Ovary (tissue), 7 donors: ENCODE measurements at regions not wholly inside any gene's neighbourhood (a gene's known extent, or its start where the extent isn't known, plus 50 kb on each side); places are given as distances from the start of the nearest gene placed in this dataset.

ENCODE experiments used
- DNase-seq, 5 donors: peaks; one replicate each; pipeline ENCODE4 v3.0.0-alpha.2; 2019 to 2020
- H3K27ac ChIP-seq, 2 donors: fragments of 200-600 bp; one replicate each; pipeline versions ENCODE4 v1.5.1 to v1.8.0; 2019 to 2022
- H3K27me3 ChIP-seq: fragments of 200-600 bp; one replicate; pipeline ENCODE4 v1.8.0; 2022
- H3K36me3 ChIP-seq: fragments of 200-600 bp; sonication (generic); one replicate; pipeline ENCODE4 v1.5.1; 2019
- H3K4me1 ChIP-seq: one replicate; pipeline ENCODE4 v1.8.1; 2013; ENCODE audit warnings: mild to moderate bottlenecking, moderate library complexity; ENCODE audit not compliant: insufficient read depth
- H3K4me3 ChIP-seq: fragments of 200-600 bp; sonication (generic); one replicate; pipeline ENCODE4 v1.5.1; 2017
- H3K9me3 ChIP-seq, 2 donors: fragments of 200-600 bp in 1 of 2; sonication (generic) in 1 of 2; one replicate each; pipeline versions ENCODE4 v1.5.1 to v1.8.1; 2013 to 2019; ENCODE audit warnings: mild to moderate bottlenecking in 1 of 2, moderate library complexity in 1 of 2
- CTCF ChIP-seq, 3 donors: fragments of 450-650 bp in 2 of 3; fragments of 200-600 bp in 1 of 3; IDR thresholded peaks; one replicate each; pipeline versions ENCODE4 v1.5.1 to v1.8.0; 2016 to 2022; ENCODE audit warnings: antibody characterized with exemption in 3 of 3, mild to moderate bottlenecking in 1 of 3
- EP300 ChIP-seq: sonication (generic); formaldehyde crosslinking; IDR thresholded peaks from one replicate; pipeline ENCODE4 v1.6.1; 2017; ENCODE audit warnings: antibody characterized with exemption
- POLR2A ChIP-seq: fragments of 450-650 bp; IDR thresholded peaks from one replicate; pipeline ENCODE4 v1.6.1; 2017; ENCODE audit warnings: antibody characterized with exemption, mild to moderate bottlenecking, moderate library complexity
- WGBS, 3 donors: extraction: QIAGEN DNeasy Blood & Tissue Kit in 1 of 3; methylation state at CpG; one replicate each; pipeline versions ENCODE4 v1.1.5 to v1.1.7; 2013 to 2017; 5-methylcytosine and 5-hydroxymethylcytosine counted together
- intact Hi-C, 4 donors: fragments of 100-400 bp; cut with DNase I; formaldehyde crosslinking; loops; one replicate each; pipeline versions ENCODE4 v1.11.0 to v1.15.1; 2022 to 2023
- donor health status: DM: no; HTN: no; CAD: no; lungs with moderate emphysema.
- donor health status: DM: no; HTN: no; CAD: no.
- donor health status: Bipolar disorder and iron deficiency.
- donor health status: DM: no; HTN: no; CAD: no.
- donor health status: DM: yes; HTN: yes; CAD: no.

DNA sequence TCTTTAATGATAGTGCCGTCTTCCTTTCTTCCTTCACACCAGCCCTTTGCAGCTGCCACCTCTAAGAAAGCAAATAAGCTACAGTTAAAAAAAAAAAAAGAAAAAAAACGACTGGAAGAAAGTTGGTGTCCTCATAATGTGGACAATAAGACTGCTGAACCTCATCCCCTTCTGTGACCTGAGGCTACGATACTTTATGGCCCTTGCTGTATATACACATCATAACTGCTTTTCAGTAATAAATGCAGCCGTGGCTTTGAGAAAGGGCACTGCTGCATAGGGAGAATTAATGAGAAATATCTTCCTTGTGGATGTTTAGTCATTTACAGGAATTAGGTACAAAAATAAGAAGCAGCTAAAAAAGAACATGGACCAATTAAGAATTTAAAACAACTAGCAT lies 333.8 kb upstream of the ADGRL2 start:
- no peak overlapping the region for H3K27ac ChIP-seq
- no peaks in the 10 kb centered on the region for H3K9me3 ChIP-seq
- intact Hi-C loops, result no loop called here
- no peak overlapping the region for H3K4me3 ChIP-seq
- H3K27me3 ChIP-seq, result no peaks in the 10 kb centered on the region
- no peak for DNase-seq
- peaks cover 4% of the 10 kb centered on the region for H3K4me1 ChIP-seq
- WGBS, 3 donors, result 55 to 70% (median 57%) methylated on average over 4 of the region's 4 CpGs
- TF ChIP-seq CTCF (IDR thresholded peaks at IDR 0.05) (no peak), POLR2A (no peak), EP300 (no peak)
- no peaks in the 10 kb centered on the region for H3K36me3 ChIP-seq

GRCh38 chr1:81463936-81464837 lies 336.5 kb upstream of the ADGRL2 start:
- TF ChIP-seq EP300 (no peak), CTCF (IDR thresholded peaks at IDR 0.05) (no peak)
- 18 to 25% (median 19%) methylated on average over 8 of the region's 8 CpGs for WGBS, 3 donors
- peak overlapping the region in 1 of 2 donors; percentile 51 for H3K27ac ChIP-seq
- intact Hi-C loops, result no loop called here
- H3K36me3 ChIP-seq, result no peaks in the 10 kb centered on the region
- H3K4me3 ChIP-seq, result no peak overlapping the region
- H3K9me3 ChIP-seq, result no peaks in the 10 kb centered on the region
- no peak for DNase-seq
- no peaks in the 10 kb centered on the region for H3K27me3 ChIP-seq
- H3K4me1 ChIP-seq, result peaks cover 4% of the 10 kb centered on the region

DNA sequence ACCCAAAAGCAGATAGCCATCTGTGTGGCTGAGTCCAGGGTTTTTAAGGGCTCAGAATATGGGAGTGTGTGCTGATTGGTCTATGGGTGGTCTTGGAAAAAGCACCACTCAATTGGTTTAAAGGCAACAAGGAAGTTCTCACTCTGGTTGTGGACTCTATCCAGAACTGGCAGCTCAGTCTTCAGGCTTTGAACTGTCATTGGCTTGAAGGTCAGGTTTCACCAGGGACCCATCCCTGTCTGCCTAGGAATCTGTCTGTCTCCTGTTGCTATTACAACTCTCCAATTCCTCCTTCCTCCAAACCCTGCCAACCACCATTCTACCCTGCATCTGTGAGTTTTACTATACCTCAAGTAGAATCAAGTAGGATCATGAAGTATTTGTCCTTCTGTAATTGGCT lies 341.7 kb upstream of the ADGRL2 start:
- no peak for DNase-seq
- TF ChIP-seq EP300, result no peak
- TF ChIP-seq CTCF (IDR thresholded peaks at IDR 0.05), result no peak
- no peak for TF ChIP-seq POLR2A
- H3K9me3 ChIP-seq, result no peaks in the 10 kb centered on the region
- H3K27me3 ChIP-seq, result no peaks in the 10 kb centered on the region
- peaks cover 2% of the 10 kb centered on the region for H3K4me1 ChIP-seq
- no peaks in the 10 kb centered on the region for H3K36me3 ChIP-seq
- intact Hi-C loops, result no loop called here
- H3K4me3 ChIP-seq, result no peak overlapping the region
- no peak overlapping the region for H3K27ac ChIP-seq

- H3K36me3 ChIP-seq, result no peaks in the 10 kb centered on the region
- no peak overlapping the region for H3K27ac ChIP-seq
- intact Hi-C loops, result no loop called here
- H3K9me3 ChIP-seq, result no peaks in the 10 kb centered on the region
- H3K27me3 ChIP-seq, result no peaks in the 10 kb centered on the region
- TF ChIP-seq POLR2A (no peak), EP300 (no peak), CTCF (IDR thresholded peaks at IDR 0.05) (no peak)
- no peak overlapping the region for H3K4me3 ChIP-seq
- no peak for DNase-seq
- WGBS, 3 donors, result 73 to 83% (median 74%) methylated on average over 4 of the region's 4 CpGs
- H3K4me1 ChIP-seq, result peaks cover 2% of the 10 kb centered on the region
These were observed 342.5 kb upstream of the ADGRL2 start for GRCh38 chr1:81458186-81458585.
